Smooth muscle cell (in vitro differentiated cells): ENCODE measurements at regions not wholly inside any gene's neighbourhood (a gene's known extent, or its start where the extent isn't known, plus 50 kb on each side); places are given as distances from the start of the nearest gene placed in this dataset.

Source experiments
- DNase-seq: peaks from one replicate; lab custom pipeline; 2025; ENCODE audit not compliant: unreplicated experiment; lab: John Stamatoyannopoulos, UW
- H2AFZ ChIP-seq: fragments of 200-600 bp; sonication (generic); 2 replicates; pipeline ENCODE4 v1.6.0; 2016; ENCODE audit warnings: antibody characterized with exemption, low read depth, mild to moderate bottlenecking
- H3F3A ChIP-seq: fragments of 200-600 bp; sonication (generic); 2 replicates; pipeline ENCODE4 v1.6.0; 2017; ENCODE audit warnings: antibody characterized with exemption, low read depth
- H3K27ac ChIP-seq: fragments of 200-600 bp; sonication (generic); 2 replicates; pipeline ENCODE4 v1.5.1; 2016; ENCODE audit warnings: low read depth, mild to moderate bottlenecking
- H3K27me3 ChIP-seq: fragments of 200-600 bp; sonication (generic); 2 replicates; pipeline ENCODE4 v1.6.1; 2016; ENCODE audit warnings: low read depth, mild to moderate bottlenecking
- H3K36me3 ChIP-seq: fragments of 200-600 bp; sonication (generic); 2 replicates; pipeline ENCODE4 v1.5.1; 2016; ENCODE audit warnings: low read depth
- H3K4me1 ChIP-seq: fragments of 200-600 bp; sonication (generic); 2 replicates; pipeline ENCODE4 v1.5.1; 2016; ENCODE audit warnings: low read depth
- H3K4me2 ChIP-seq: fragments of 200-600 bp; sonication (generic); 2 replicates; pipeline ENCODE4 v1.6.0; 2016; ENCODE audit warnings: mild to moderate bottlenecking
- H3K4me3 ChIP-seq: fragments of 200-600 bp; sonication (generic); 2 replicates; pipeline ENCODE4 v1.5.1; 2016; ENCODE audit warnings: mild to moderate bottlenecking
- H3K79me2 ChIP-seq: fragments of 200-600 bp; sonication (generic); 2 replicates; pipeline ENCODE4 v1.6.0; 2016; ENCODE audit warnings: low read depth, mild to moderate bottlenecking
- H3K9ac ChIP-seq: fragments of 200-600 bp; sonication (generic); 2 replicates; pipeline ENCODE4 v1.6.0; 2016; ENCODE audit warnings: low read depth
- H3K9me3 ChIP-seq: fragments of 200-600 bp; sonication (generic); replicated peaks from 2 replicates; pipeline ENCODE4 v1.5.1; 2016; ENCODE audit warnings: low read depth
- H4K20me1 ChIP-seq: fragments of 200-600 bp; sonication (generic); 2 replicates; pipeline ENCODE4 v1.6.0; 2016; ENCODE audit warnings: low read depth
- CTCF ChIP-seq: fragments of 200-600 bp; sonication (generic); IDR thresholded peaks from 2 replicates; pipeline ENCODE4 v1.5.1; 2017; ENCODE audit warnings: borderline replicate concordance, mild to moderate bottlenecking, antibody characterized with exemption; ENCODE audit not compliant: insufficient read depth, poor library complexity, severe bottlenecking
- WGBS: methylation state at CpG from one replicate; pipeline ENCODE4 v1.1.7; 2016; ENCODE audit warnings: low lambda C conversion rate; 5-methylcytosine and 5-hydroxymethylcytosine counted together

- H3K9me3 ChIP-seq = no peaks in the 10 kb centered on the region
- no peak overlapping the region for H3K27ac ChIP-seq
- no peaks in the 10 kb centered on the region for H4K20me1 ChIP-seq
- no peaks in the 10 kb centered on the region for H3F3A ChIP-seq
- no peak overlapping the region for H3K4me2 ChIP-seq
- no peaks in the 10 kb centered on the region for H3K79me2 ChIP-seq
- no peak overlapping the region for H3K9ac ChIP-seq
- H3K4me1 ChIP-seq = no peaks in the 10 kb centered on the region
- WGBS = 53% methylated on average over 7 of the region's 7 CpGs
- DNase-seq = no peak
- no peaks in the 10 kb centered on the region for H3K36me3 ChIP-seq
- H2AFZ ChIP-seq = no peak overlapping the region
- H3K4me3 ChIP-seq = no peak overlapping the region
- H3K27me3 ChIP-seq = peaks cover 2% of the 10 kb centered on the region
- no peak for TF ChIP-seq CTCF
Observed at GRCh38 chr6:132907914-132908313, 93.5 kb downstream of the RPS12 start.

- no peaks in the 10 kb centered on the region for H3K9me3 ChIP-seq
- no peak overlapping the region for H3K9ac ChIP-seq
- H3K36me3 ChIP-seq = no peaks in the 10 kb centered on the region
- H3K79me2 ChIP-seq = no peaks in the 10 kb centered on the region
- no peak overlapping the region for H3K27ac ChIP-seq
- WGBS = 81% methylated on average over 1 of the region's 1 CpG
- no peak for DNase-seq
- no peaks in the 10 kb centered on the region for H3F3A ChIP-seq
- no peak for TF ChIP-seq CTCF
- H3K27me3 ChIP-seq = no peaks in the 10 kb centered on the region
- no peak overlapping the region for H3K4me3 ChIP-seq
- H4K20me1 ChIP-seq = no peaks in the 10 kb centered on the region
- H3K4me1 ChIP-seq = no peaks in the 10 kb centered on the region
- no peak overlapping the region for H3K4me2 ChIP-seq
- no peak overlapping the region for H2AFZ ChIP-seq
Observed at GRCh38 chr6:132909742-132910141, 95.4 kb downstream of the RPS12 start.

- no peaks in the 10 kb centered on the region for H3K27me3 ChIP-seq
- no peak overlapping the region for H3K9ac ChIP-seq
- no peaks in the 10 kb centered on the region for H3K4me1 ChIP-seq
- no peaks in the 10 kb centered on the region for H3K79me2 ChIP-seq
- H3K27ac ChIP-seq = no peak overlapping the region
- H2AFZ ChIP-seq = no peak overlapping the region
- 76% methylated on average over 2 of the region's 2 CpGs for WGBS
- H3F3A ChIP-seq = no peaks in the 10 kb centered on the region
- no peak overlapping the region for H3K4me3 ChIP-seq
- H3K36me3 ChIP-seq = no peaks in the 10 kb centered on the region
- H3K9me3 ChIP-seq = no peaks in the 10 kb centered on the region
- H3K4me2 ChIP-seq = no peak overlapping the region
- TF ChIP-seq CTCF = no peak
- H4K20me1 ChIP-seq = no peaks in the 10 kb centered on the region
- DNase-seq = no peak
Observed at GRCh38 chr6:132910759-132911158, 96.4 kb downstream of the RPS12 start.

GRCh38 chr6:132919045-132919860, 104.9 kb downstream of the RPS12 start:
- Histone ChIP-seq H3K36me3 (no peaks in the 10 kb centered on the region), H4K20me1 (no peaks in the 10 kb centered on the region), H3K9ac (no peak overlapping the region), H3K4me1 (no peaks in the 10 kb centered on the region), H3F3A (peaks cover 3% of the 10 kb centered on the region), H2AFZ (peak overlapping the region; percentile 33), H3K9me3 (no peaks in the 10 kb centered on the region), H3K4me2 (peak overlapping the region; percentile 22), H3K27ac (no peak overlapping the region), H3K4me3 (no peak overlapping the region), H3K79me2 (no peaks in the 10 kb centered on the region), H3K27me3 (peaks cover 16% of the 10 kb centered on the region)
- TF ChIP-seq CTCF = no peak
- DNase-seq = no peak
- 48% methylated on average over 4 of the region's 4 CpGs for WGBS
